ENCODE measurements at regions not wholly inside any gene's neighbourhood (a gene's known extent, or its start where the extent isn't known, plus 50 kb on each side); places are given as distances from the start of the nearest gene placed in this dataset.

- FAIRE-seq: no peak
Measured at GRCh38 chr11:45435706-45436105, 149.6 kb upstream of the SYT13 start.

GRCh38 chr11:45432910-45433309 lies 146.8 kb upstream of the SYT13 start:
- no peak for FAIRE-seq

GRCh38 chr11:45432100-45432499 lies 146.0 kb upstream of the SYT13 start:
- FAIRE-seq: no peak

GRCh38 chr11:45431046-45432018 lies 145.2 kb upstream of the SYT13 start:
- no peak for FAIRE-seq

GRCh38 chr11:45430361-45430760 lies 144.2 kb upstream of the SYT13 start:
- no peak for FAIRE-seq

- FAIRE-seq: no peak
Measured at GRCh38 chr11:45429719-45430118, 143.6 kb upstream of the SYT13 start.

- no peak for FAIRE-seq
Measured at GRCh38 chr11:45428541-45429230, 142.5 kb upstream of the SYT13 start.

- no peak for FAIRE-seq
Measured at GRCh38 chr11:45428116-45428515, 142.0 kb upstream of the SYT13 start.

GRCh38 chr11:45424411-45425180 lies 138.5 kb upstream of the SYT13 start:
- no peak for FAIRE-seq

GRCh38 chr11:45423475-45424120 lies 137.5 kb upstream of the SYT13 start:
- no peak for FAIRE-seq

GRCh38 chr11:45423036-45423435 lies 136.9 kb upstream of the SYT13 start:
- FAIRE-seq: no peak

GRCh38 chr11:45414088-45414487 lies 127.9 kb upstream of the SYT13 start:
- no peak for FAIRE-seq

- no peak for FAIRE-seq
Measured at GRCh38 chr11:45413156-45413858, 127.2 kb upstream of the SYT13 start.

GRCh38 chr11:45412521-45412920 lies 126.4 kb upstream of the SYT13 start:
- no peak for FAIRE-seq

- no peak for FAIRE-seq
Measured at GRCh38 chr11:45412051-45412471, 125.9 kb upstream of the SYT13 start.

- FAIRE-seq: no peak
Measured at GRCh38 chr11:45411228-45411946, 125.2 kb upstream of the SYT13 start.

- no peak for FAIRE-seq
Measured at GRCh38 chr11:45410391-45411227, 124.5 kb upstream of the SYT13 start.

GRCh38 chr11:45409587-45409986 lies 123.4 kb upstream of the SYT13 start:
- FAIRE-seq: no peak

GRCh38 chr11:45407226-45407625 lies 121.1 kb upstream of the SYT13 start:
- FAIRE-seq: no peak

- peak; percentile 90 for FAIRE-seq
Measured at GRCh38 chr11:45405916-45406670, 120.0 kb upstream of the SYT13 start.

Data from A204.1 (cell line).